ENCODE measurements at regions not wholly inside any gene's neighbourhood (a gene's known extent, or its start where the extent isn't known, plus 50 kb on each side); places are given as distances from the start of the nearest gene placed in this dataset.
A peak's percentile ranks its signal among the peaks of the same experiment; 100 is the strongest.

GRCh38 chr5:174599992-174600391 lies 124.4 kb upstream of the MSX2 start (continued):
- TF ChIP-seq GTF2F1 (IDR thresholded peaks at IDR 0.05; ENCODE audit: borderline replicate concordance, low read depth, low read length), result no peak
- no peak for TF ChIP-seq KDM1A (IDR thresholded peaks at IDR 0.05; ENCODE audit: borderline replicate concordance, low read length)
- no peak for TF ChIP-seq CTBP2 (IDR thresholded peaks at IDR 0.05; ENCODE audit: borderline replicate concordance, insufficient read depth, insufficient read length, low read length)
- no peak for TF ChIP-seq SUZ12 (IDR thresholded peaks at IDR 0.05; ENCODE audit: low read length)
- no peak for TF ChIP-seq TAF7 (optimal IDR thresholded peaks at IDR 0.05; ENCODE audit: borderline replicate concordance, low read depth, low read length)
- no peak for TF ChIP-seq SIX5 (IDR thresholded peaks at IDR 0.05; ENCODE audit: low read depth, low read length)
- TF ChIP-seq TAF1 (IDR thresholded peaks at IDR 0.05; ENCODE audit: low read depth, low read length), result no peak
- TF ChIP-seq, protein P1, sequence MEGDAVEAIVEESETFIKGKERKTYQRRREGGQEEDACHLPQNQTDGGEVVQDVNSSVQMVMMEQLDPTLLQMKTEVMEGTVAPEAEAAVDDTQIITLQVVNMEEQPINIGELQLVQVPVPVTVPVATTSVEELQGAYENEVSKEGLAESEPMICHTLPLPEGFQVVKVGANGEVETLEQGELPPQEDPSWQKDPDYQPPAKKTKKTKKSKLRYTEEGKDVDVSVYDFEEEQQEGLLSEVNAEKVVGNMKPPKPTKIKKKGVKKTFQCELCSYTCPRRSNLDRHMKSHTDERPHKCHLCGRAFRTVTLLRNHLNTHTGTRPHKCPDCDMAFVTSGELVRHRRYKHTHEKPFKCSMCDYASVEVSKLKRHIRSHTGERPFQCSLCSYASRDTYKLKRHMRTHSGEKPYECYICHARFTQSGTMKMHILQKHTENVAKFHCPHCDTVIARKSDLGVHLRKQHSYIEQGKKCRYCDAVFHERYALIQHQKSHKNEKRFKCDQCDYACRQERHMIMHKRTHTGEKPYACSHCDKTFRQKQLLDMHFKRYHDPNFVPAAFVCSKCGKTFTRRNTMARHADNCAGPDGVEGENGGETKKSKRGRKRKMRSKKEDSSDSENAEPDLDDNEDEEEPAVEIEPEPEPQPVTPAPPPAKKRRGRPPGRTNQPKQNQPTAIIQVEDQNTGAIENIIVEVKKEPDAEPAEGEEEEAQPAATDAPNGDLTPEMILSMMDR (IDR thresholded peaks at IDR 0.05; ENCODE audit: control extremely low read depth in 1 of 3, insufficient read depth in 1 of 3, low read depth in 1 of 3, low read length in 3 of 3), result peak; percentile 6 to 9 (median 7); a peak in 2 of 4 replicates
- TF ChIP-seq RAD21 (IDR thresholded peaks at IDR 0.05 in 1 of 2, conservative IDR thresholded peaks at IDR 0.05 in 1 of 2; ENCODE audit: low read depth in 2 of 2, low read length in 2 of 2), result peak; percentile 10 to 40; a peak in 3 of 4 replicates
- TF ChIP-seq CEBPB (IDR thresholded peaks at IDR 0.05; ENCODE audit: low read depth, low read length), result no peak
- TF ChIP-seq NRF1 (IDR thresholded peaks at IDR 0.05; ENCODE audit: low read depth, low read length), result no peak
- no peak for TF ChIP-seq TCF12 (IDR thresholded peaks at IDR 0.05; ENCODE audit: low read depth, low read length)
- no peak for TF ChIP-seq BCL11A (IDR thresholded peaks at IDR 0.05; ENCODE audit: low read depth in 2 of 2, low read length in 2 of 2)
- TF ChIP-seq EP300 (IDR thresholded peaks at IDR 0.05; ENCODE audit: borderline replicate concordance in 1 of 2, low read depth in 2 of 2, low read length in 2 of 2), result no peak
- no peak for TF ChIP-seq ATF3 (IDR thresholded peaks at IDR 0.05; ENCODE audit: insufficient read depth, low read depth, low read length)
- no peak for TF ChIP-seq ASH2L (IDR thresholded peaks at IDR 0.05; ENCODE audit: low read length)
- TF ChIP-seq, protein P2, sequence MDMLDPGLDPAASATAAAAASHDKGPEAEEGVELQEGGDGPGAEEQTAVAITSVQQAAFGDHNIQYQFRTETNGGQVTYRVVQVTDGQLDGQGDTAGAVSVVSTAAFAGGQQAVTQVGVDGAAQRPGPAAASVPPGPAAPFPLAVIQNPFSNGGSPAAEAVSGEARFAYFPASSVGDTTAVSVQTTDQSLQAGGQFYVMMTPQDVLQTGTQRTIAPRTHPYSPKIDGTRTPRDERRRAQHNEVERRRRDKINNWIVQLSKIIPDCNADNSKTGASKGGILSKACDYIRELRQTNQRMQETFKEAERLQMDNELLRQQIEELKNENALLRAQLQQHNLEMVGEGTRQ (IDR thresholded peaks at IDR 0.05; ENCODE audit: low read length), result 0 out of 2 replicates have a peak, but pooled peaks have one; percentile 18
- no peak for TF ChIP-seq CHD1 (IDR thresholded peaks at IDR 0.05; ENCODE audit: low read depth, low read length)
